HEK293 (cell line): ENCODE measurements at regions not wholly inside any gene's neighbourhood (a gene's known extent, or its start where the extent isn't known, plus 50 kb on each side); places are given as distances from the start of the nearest gene placed in this dataset.

Experiments
- CTCF ChIA-PET: fragments of 350-600 bp; formaldehyde crosslinking; extraction: SDS; loops from one replicate; lab custom pipeline; 2021; ENCODE audit warnings: antibody characterized with exemption; lab: Yijun Ruan, JAX
- POLR2A ChIA-PET: fragments of 300-600 bp; formaldehyde crosslinking; extraction: SDS; loops from one replicate; lab custom pipeline; 2020; ENCODE audit warnings: antibody characterized with exemption, inconsistent platforms; lab: Yijun Ruan, JAX
- H3K27ac ChIP-seq: fragments of 200-500 bp; sonication (Bioruptor generic); 2 replicates; pipeline ENCODE4 v1.5.1; 2014; ENCODE audit warnings: low read depth, low read length, control low read depth, inconsistent platforms; ENCODE audit errors: extremely low read depth
- H3K36me3 ChIP-seq, 2 experiments: fragments of 200-500 bp in 1 of 2; sonication (Bioruptor generic) in 1 of 2; 1 replicate in 1 of 2; 2 replicates in 1 of 2; pipeline ENCODE4 v1.5.1; 2014 to 2017; ENCODE audit warnings: inconsistent platforms in 2 of 2, low read length in 2 of 2; ENCODE audit not compliant: control insufficient read depth in 2 of 2, insufficient read depth in 1 of 2
- H3K4me1 ChIP-seq: fragments of 200-500 bp; sonication (Bioruptor generic); 2 replicates; pipeline ENCODE4 v1.5.1; 2014; ENCODE audit warnings: mild to moderate bottlenecking, low read length, inconsistent platforms; ENCODE audit not compliant: control insufficient read depth, insufficient read depth
- H3K4me3 ChIP-seq: 2 replicates; pipeline ENCODE4 v1.5.1; 2011; ENCODE audit warnings: low read depth, mild to moderate bottlenecking, control low read depth, low read length, moderate library complexity
- H3K9me3 ChIP-seq: fragments of 200-500 bp; sonication (Bioruptor generic); 2 replicates; pipeline ENCODE4 v1.5.1; 2014; ENCODE audit warnings: low read depth, low read length, inconsistent platforms; ENCODE audit not compliant: control insufficient read depth, insufficient read depth
- HOXA7 ChIP-seq: sonication (generic); formaldehyde crosslinking; IDR thresholded peaks from 2 replicates; pipeline ENCODE4 v1.8.1; 2022; ENCODE audit warnings: missing genetic modification reagents, borderline replicate concordance
- HOXC10 ChIP-seq: sonication (generic); formaldehyde crosslinking; IDR thresholded peaks from 2 replicates; pipeline ENCODE4 v1.8.1; 2023; ENCODE audit warnings: mild to moderate bottlenecking, missing genetic modification reagents
- KLF7 ChIP-seq: fragments of 450-650 bp; formaldehyde crosslinking; IDR thresholded peaks from 2 replicates; pipeline ENCODE4 v1.5.1; 2016; ENCODE audit warnings: missing biosample characterization, missing genetic modification characterization, borderline replicate concordance
- PATZ1 ChIP-seq: fragments of 450-650 bp; formaldehyde crosslinking; IDR thresholded peaks from 2 replicates; pipeline ENCODE4 v1.5.1; 2016; ENCODE audit warnings: missing biosample characterization, missing genetic modification characterization
- PRDM1 ChIP-seq: fragments of 450-650 bp; formaldehyde crosslinking; IDR thresholded peaks from 2 replicates; pipeline ENCODE4; 2016; ENCODE audit warnings: missing biosample characterization, missing genetic modification characterization
- RBAK ChIP-seq: fragments of 450-650 bp; formaldehyde crosslinking; IDR thresholded peaks from 2 replicates; pipeline ENCODE4 v1.5.1; 2016; ENCODE audit warnings: missing biosample characterization, missing genetic modification characterization
- ZBTB1 ChIP-seq: fragments of 450-650 bp; formaldehyde crosslinking; IDR thresholded peaks from 2 replicates; pipeline ENCODE4 v1.5.1; 2016; ENCODE audit warnings: missing biosample characterization, missing genetic modification characterization
- ZBTB48 ChIP-seq: fragments of 450-650 bp; formaldehyde crosslinking; IDR thresholded peaks from 2 replicates; pipeline ENCODE4 v1.5.1; 2016; ENCODE audit warnings: missing biosample characterization, missing genetic modification characterization
- ZIC2 ChIP-seq: fragments of 450-650 bp; formaldehyde crosslinking; IDR thresholded peaks from 2 replicates; pipeline ENCODE4 v1.5.1; 2016; ENCODE audit warnings: missing biosample characterization, missing genetic modification characterization
- ZNF140 ChIP-seq: fragments of 450-650 bp; formaldehyde crosslinking; IDR thresholded peaks from 2 replicates; pipeline ENCODE4 v1.5.1; 2016; ENCODE audit warnings: missing biosample characterization, missing genetic modification characterization
- ZNF211 ChIP-seq: fragments of 450-650 bp; formaldehyde crosslinking; IDR thresholded peaks from 2 replicates; pipeline ENCODE4 v1.5.1; 2016; ENCODE audit warnings: low read depth, missing biosample characterization, missing genetic modification characterization
- ZNF248 ChIP-seq: fragments of 450-650 bp; formaldehyde crosslinking; IDR thresholded peaks from 2 replicates; pipeline ENCODE4 v1.5.1; 2017; ENCODE audit warnings: missing biosample characterization, missing genetic modification characterization
- ZNF341 ChIP-seq: fragments of 450-650 bp; formaldehyde crosslinking; IDR thresholded peaks from 2 replicates; pipeline ENCODE4; 2016; ENCODE audit warnings: low read depth, missing biosample characterization, missing genetic modification characterization
- ZNF513 ChIP-seq: fragments of 450-650 bp; IDR thresholded peaks from 2 replicates; pipeline ENCODE4 v1.5.1; 2018; ENCODE audit warnings: missing biosample characterization, missing genetic modification characterization
- ZNF514 ChIP-seq: fragments of 450-650 bp; formaldehyde crosslinking; IDR thresholded peaks from 2 replicates; pipeline ENCODE4 v1.5.1; 2016; ENCODE audit warnings: missing biosample characterization, missing genetic modification characterization
- ZNF530 ChIP-seq: fragments of 450-650 bp; formaldehyde crosslinking; IDR thresholded peaks from 2 replicates; pipeline ENCODE4 v1.5.1; 2016; ENCODE audit warnings: low read depth, missing biosample characterization, missing genetic modification characterization
- ZNF585B ChIP-seq: fragments of 450-650 bp; formaldehyde crosslinking; IDR thresholded peaks from 2 replicates; pipeline ENCODE4 v1.5.1; 2016; ENCODE audit warnings: missing biosample characterization, missing genetic modification characterization
- ZNF600 ChIP-seq: fragments of 450-650 bp; formaldehyde crosslinking; IDR thresholded peaks from 2 replicates; pipeline ENCODE4 v1.5.1; 2016; ENCODE audit warnings: missing biosample characterization, missing genetic modification characterization
- ZNF626 ChIP-seq: fragments of 450-650 bp; sonication (Bioruptor Pico); formaldehyde crosslinking; IDR thresholded peaks from 2 replicates; pipeline ENCODE4 v1.5.1; 2018; ENCODE audit warnings: missing biosample characterization, missing genetic modification characterization, inconsistent platforms
- ZNF670 ChIP-seq: fragments of 450-650 bp; formaldehyde crosslinking; IDR thresholded peaks from 2 replicates; pipeline ENCODE4 v1.5.1; 2016; ENCODE audit warnings: missing biosample characterization, missing genetic modification characterization, low read depth
- ZNF692 ChIP-seq: fragments of 450-650 bp; formaldehyde crosslinking; IDR thresholded peaks from 2 replicates; pipeline ENCODE4 v1.5.1; 2016; ENCODE audit warnings: missing biosample characterization, missing genetic modification characterization

- ChIA-PET CTCF (no interaction called here), POLR2A (interaction anchor here (0.7 kb wide), 1 partner anchor 1153 kb away, joined by 3 read pairs; no protein-coding TSS in a partner anchor)
- Histone ChIP-seq H3K36me3 (no peaks in the 10 kb centered on the region), H3K4me1 (peaks cover 6% of the 10 kb centered on the region; the same call in 1 of the 2 replicates)
- TF ChIP-seq ZNF692 (tag by site-specific recombination) (no peak), RBAK (tag by site-specific recombination) (no peak), HOXC10 (CRISPR knock-in tag) (no peak), ZNF514 (tag by site-specific recombination) (no peak), HOXA7 (no peak), ZNF211 (tag by site-specific recombination) (no peak), PATZ1 (tag by site-specific recombination) (no peak), ZNF530 (tag by site-specific recombination) (no peak), ZNF670 (tag by site-specific recombination) (no peak), ZNF140 (no peak), ZNF341 (tag by site-specific recombination) (no peak), ZNF248 (tag by site-specific recombination) (no peak), ZBTB48 (tag by site-specific recombination) (no peak), ZIC2 (tag by site-specific recombination) (no peak), ZNF585B (tag by site-specific recombination) (no peak), KLF7 (tag by site-specific recombination) (no peak), ZNF626 (no peak), ZBTB1 (tag by site-specific recombination) (no peak), PRDM1 (tag by site-specific recombination) (no peak)
- TF ChIP-seq, all 188 proteins: peak for 0
- Histone ChIP-seq H3K27ac (no peak overlapping the region), H3K9me3 (no peaks in the 10 kb centered on the region), H3K4me3 (no peak overlapping the region)
Measured at GRCh38 chr9:134220311-134220710, 55.9 kb upstream of the RNU6ATAC start.

- H3K27ac ChIP-seq, result no peak overlapping the region
- ChIA-PET CTCF (no interaction called here), POLR2A (no interaction called here)
- peaks cover 6% of the 10 kb centered on the region; the same call in 1 of the 2 replicates for H3K4me1 ChIP-seq
- no peaks in the 10 kb centered on the region for H3K9me3 ChIP-seq
- TF ChIP-seq ZNF513 (tag by site-specific recombination) (no peak), ZNF600 (tag by site-specific recombination) (peak; percentile 69)
- H3K4me3 ChIP-seq, result no peak overlapping the region
- no peaks in the 10 kb centered on the region for H3K36me3 ChIP-seq
Measured at GRCh38 chr9:134221273-134222017, 57.1 kb upstream of the RNU6ATAC start.
